HTR-8/SVneo (cell line): ENCODE measurements at regions not wholly inside any gene's neighbourhood (a gene's known extent, or its start where the extent isn't known, plus 50 kb on each side); places are given as distances from the start of the nearest gene placed in this dataset.
"Not testable (repeated sequence)": the region's sequence is repeated elsewhere in the genome, so short reads cannot be mapped to it uniquely, and the experiment has no call there.

Experiments
- DNase-seq: peaks from one replicate; pipeline ENCODE4 v3.0.0; 2011; ENCODE audit warnings: low spot score, mixed read lengths; ENCODE audit not compliant: insufficient read length
- FAIRE-seq: peaks from 2 replicates; lab custom pipeline; 2011; peaks lifted over from hg19 to GRCh38; lab: Jason Lieb, UNC

DNA sequence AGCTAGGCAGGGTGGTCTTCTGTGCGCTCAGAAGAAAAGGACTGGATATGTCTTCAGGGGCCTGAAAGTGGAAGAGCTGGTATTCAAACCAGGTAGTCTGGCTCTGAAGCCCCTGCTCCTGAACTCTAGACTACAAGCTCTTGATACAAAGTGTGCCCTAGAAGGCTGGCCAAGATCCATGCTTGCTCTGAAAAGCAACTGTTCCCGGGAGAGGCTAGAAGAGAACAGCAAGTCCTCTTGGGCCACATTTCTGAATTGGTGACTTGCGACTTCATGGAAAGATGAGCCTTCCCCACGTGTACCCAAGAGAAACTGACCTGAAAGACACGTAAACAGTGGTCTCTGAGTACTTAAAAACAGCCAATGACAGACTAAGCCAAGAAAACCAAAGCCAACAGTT lies 123.3 kb upstream of the GRIK3 start:
- FAIRE-seq (no peak), DNase-seq (no peak)

- FAIRE-seq (no peak), DNase-seq (no peak)
These were observed 123.9 kb upstream of the GRIK3 start for GRCh38 chr1:37158113-37158749.

- DNase-seq, result no peak
- no peak for FAIRE-seq
These were observed 124.8 kb upstream of the GRIK3 start for GRCh38 chr1:37159102-37159501.

GRCh38 chr1:37161171-37161570 lies 126.9 kb upstream of the GRIK3 start:
- FAIRE-seq (no peak), DNase-seq (no peak)

GRCh38 chr1:37162059-37162458 lies 127.7 kb upstream of the GRIK3 start:
- FAIRE-seq (no peak), DNase-seq (no peak)

DNA sequence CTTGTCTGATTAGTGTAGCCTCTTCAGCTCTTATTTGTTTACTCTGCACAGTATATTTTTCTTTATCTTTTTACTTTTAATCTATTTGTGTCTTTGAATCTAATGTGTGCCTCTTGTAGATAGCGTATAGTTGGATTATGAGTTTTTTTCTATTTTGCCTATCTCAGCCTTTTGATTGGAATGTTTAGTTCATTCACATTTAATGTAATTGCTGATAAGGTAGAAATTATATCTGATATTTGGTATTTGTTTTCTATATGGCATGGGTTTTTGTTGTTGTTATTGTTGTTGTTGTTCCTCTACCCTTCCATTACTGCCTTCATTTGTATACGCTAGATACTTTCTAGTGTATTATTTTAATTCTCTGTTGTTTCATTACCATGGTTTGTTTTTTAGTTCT lies 131.7 kb upstream of the GRIK3 start:
- FAIRE-seq, result no peak
- DNase-seq, result no peak

DNA sequence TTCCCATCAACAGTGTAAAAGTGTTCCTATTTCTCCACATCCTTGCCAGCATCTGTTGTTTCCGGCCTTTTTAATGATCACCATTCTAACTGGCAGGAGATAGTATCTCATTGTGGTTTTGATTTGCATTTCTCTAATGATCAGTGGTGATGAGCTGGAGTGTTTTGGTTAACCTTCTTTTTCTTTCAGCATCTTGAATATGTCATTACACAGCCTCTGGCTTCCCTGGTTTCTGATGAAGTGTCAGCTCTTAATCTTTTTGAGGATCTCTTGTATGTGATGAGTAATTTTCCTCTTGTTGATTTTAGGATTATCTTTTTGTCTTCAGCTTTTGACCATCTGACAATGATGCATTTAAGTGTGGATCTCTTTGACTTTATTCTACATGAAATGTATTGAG lies 133.2 kb upstream of the GRIK3 start:
- no peak for FAIRE-seq

DNA sequence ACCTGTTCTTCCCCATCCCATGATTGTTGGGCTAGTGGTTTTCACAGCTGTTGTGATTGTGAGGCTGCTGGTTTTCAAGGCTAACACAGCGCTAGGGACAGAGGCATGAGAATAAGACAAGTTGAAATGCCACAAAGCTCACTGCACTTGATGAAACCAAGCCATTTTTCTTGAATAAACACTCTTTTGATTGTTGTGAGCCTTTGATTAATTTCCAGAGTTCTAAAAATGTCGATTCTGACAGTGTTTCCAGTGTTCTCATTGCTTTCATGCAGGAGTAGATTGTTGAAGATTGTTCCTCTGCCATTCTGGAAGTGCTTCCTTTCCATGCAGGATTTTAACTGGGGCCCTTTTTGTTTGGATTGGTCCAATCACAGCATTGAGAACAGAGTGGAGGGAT lies 134.9 kb upstream of the GRIK3 start:
- no peak for DNase-seq
- no peak for FAIRE-seq

More for the DNA sequence above, 133.2 kb upstream of the GRIK3 start:
- no peak for DNase-seq

DNA sequence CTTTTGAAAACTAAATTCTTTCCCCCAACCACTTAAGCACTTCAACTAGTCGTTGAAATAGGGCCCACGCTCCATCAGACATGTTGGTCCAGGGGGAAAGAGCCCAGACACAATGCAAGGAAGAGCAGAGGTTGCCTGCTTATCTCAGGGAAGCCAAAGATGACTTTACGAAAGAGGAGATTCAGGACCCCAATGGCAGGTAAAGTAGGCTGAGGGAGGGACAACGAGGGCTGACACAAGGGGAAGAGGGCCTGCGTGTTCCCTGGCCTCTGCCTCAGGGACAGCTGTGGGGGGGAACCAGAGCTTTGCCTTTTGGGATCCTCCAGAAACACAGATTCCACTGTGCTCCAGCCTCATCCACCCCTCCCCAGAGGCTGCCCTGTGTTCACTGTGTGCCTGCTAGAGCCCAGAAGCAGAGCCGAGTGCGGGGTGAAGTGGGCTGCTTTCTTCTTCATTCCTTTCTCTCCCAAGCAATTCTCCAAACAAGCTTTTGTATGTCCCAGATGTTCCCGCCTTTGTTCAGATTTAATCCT lies 135.5 kb upstream of the GRIK3 start:
- no peak for DNase-seq
- no peak for FAIRE-seq

DNA sequence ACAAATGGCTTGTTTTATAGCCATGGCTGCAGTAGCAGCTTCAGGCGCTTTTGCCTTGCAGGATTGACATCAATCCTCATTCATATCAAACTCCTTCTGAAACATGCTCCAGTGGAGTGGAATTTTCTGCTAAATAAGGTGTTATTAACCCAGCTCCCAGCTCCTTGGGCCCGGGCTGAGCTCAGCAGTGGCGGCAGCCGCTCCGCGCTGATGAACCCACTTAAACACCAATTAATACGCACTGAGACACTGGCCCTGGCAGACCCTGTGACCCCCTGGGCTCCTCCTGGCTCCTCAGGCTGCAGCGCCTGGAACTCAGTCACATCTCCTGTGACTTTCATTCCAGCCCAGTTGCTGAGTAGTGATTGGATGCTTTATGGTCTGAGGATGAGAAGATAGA lies 137.4 kb upstream of the GRIK3 start:
- FAIRE-seq (no peak), DNase-seq (no peak)

GRCh38 chr1:37174341-37174740 lies 140.0 kb upstream of the GRIK3 start:
- FAIRE-seq, result no peak
- DNase-seq, result no peak

DNA sequence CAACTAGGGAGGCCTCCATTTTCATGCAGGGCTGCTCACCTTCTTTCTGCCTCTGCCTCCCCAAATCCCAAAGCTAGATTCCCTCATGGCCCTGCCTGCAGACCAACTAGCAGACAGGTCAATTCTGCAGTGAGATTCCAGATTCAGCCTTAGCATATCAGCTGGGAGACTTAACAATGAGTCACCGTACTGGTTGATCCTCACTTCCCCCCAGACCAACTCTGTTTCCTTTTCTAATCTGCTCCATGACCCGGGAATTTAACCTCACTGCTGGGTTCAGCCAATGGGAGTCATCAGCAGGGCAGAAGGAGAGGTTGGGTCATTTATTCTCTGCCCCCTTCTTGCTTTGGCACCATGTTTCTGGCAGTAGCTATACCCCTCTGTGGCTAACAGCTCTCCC lies 140.6 kb upstream of the GRIK3 start:
- no peak for DNase-seq
- FAIRE-seq, result no peak

DNA sequence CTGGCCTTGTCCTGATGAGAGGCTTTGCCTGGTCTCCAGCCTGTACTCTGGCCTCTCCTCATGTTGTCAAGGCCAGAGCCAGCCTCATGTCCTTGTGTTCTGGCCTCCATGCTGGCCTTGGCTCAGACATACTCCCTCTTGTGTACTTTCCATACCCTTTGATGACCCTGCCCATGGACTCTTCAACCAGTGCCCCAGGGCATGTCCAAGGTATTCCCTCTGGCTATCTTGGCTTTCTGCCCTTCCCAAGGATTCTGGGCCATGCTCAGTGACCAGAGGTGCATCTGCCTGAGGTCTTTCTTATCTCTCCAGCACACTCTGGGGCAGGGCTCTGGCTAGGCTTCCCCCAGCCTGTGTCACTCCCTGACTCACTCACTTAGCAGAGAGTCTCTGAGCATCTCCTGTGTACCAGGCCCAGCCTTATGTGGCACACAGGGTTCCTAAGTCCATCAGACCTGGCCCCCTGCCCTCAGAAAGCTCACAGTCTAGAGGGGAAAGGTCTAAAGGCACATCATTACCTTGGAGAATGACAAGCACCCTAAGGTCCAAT lies 141.4 kb upstream of the GRIK3 start:
- FAIRE-seq (no peak), DNase-seq (no peak)

- FAIRE-seq (no peak), DNase-seq (no peak)
These were observed 142.0 kb upstream of the GRIK3 start for GRCh38 chr1:37176269-37176668.

DNA sequence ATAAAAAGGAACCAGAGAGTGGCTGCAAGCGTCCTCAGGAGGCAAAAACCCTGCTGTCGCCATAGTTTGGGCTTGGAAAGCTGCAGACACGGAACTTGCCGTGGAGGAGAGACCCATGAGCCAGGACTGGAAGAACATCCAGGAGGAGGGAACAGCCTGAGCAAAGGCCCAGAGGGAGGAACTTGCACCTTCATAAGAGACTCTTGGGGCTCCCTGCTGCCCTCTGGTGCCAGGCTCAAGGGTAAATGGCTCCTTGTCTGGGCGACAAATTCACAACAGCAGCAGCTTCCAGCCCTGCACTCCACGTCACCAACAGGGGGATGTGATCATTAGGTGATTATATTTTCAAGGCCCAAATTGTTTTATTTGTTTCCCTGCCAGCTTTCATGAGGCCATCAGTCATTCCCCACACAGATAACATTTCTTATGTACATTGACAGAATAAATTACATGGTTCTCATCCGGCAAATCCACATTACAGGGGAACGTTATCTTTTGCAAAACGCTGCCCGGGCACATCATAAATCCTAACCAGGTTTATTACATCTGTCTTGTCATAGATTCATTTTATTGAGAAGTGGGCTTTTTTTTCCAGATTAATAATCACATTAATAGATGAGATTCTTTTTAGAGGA lies 143.0 kb upstream of the GRIK3 start:
- FAIRE-seq (no peak), DNase-seq (no peak)

DNA sequence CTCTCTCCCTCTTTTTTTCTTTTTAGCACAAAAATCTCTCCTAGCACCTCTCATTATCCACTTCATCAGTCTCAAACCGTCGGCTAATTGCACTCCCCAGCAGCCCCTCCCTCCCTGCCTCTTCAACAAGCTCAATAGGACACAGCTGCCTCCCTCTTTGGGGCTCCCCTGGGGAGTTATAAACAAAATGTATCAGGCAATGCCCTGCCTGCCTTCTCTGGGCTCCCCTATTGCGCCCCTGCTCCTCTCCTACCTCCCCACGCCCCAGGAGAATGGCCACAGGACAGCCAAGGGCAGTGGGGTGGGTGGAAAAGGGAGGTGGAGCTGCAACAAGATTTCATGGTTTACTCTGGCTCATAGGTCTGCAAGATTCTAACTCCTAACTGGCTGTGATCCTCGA lies 147.1 kb upstream of the GRIK3 start:
- FAIRE-seq (no peak), DNase-seq (no peak)

- FAIRE-seq (no peak), DNase-seq (no peak)
These were observed 150.5 kb upstream of the GRIK3 start for GRCh38 chr1:37184789-37185188.

DNA sequence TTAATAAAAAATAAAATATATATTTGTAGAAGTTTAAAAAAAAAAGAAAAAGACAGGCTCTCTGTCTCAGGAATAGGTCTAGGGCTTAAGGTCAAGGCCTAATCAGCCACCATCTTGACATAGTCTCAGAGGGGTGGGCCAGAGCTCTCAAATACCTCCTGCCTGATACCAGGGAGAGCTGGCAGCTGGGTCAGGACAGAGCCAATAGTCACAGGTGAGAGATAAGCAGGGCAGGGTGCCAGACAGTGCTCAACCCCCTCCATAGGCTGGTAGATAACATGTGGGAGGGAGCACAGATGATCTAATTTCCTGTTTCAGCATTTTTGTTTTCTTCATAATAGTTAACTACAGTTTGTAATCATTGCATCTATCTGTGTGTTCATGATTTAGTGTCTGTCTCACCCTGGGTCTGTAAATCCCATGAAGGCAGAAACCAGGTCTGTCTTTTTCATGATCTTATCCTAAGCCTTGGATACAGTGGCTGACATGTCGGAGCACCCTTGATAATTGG lies 152.0 kb upstream of the GRIK3 start:
- no peak for FAIRE-seq
- DNase-seq, result no peak

GRCh38 chr1:37189111-37189510 lies 154.8 kb upstream of the GRIK3 start:
- FAIRE-seq (no peak), DNase-seq (no peak)

DNA sequence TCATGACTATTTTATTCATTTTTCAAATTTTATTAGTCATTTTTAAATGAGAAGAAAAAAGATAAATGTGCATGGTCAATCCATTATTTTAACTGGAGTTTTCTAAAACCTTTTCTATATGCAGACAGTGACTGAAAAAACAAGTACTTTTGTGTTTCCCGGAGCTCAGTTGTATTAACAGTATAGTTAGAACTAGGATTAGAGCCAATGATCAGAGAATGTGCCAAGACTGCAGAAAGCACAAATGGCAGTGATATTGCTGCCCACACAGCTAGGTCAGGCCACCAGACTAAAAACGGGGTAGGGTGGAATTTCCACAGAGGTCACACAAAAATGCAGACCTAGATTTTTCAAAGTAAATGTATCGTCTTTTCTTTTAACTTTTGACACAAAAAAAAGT lies 163.1 kb upstream of the GRIK3 start:
- FAIRE-seq, result no peak
- no peak for DNase-seq

DNA sequence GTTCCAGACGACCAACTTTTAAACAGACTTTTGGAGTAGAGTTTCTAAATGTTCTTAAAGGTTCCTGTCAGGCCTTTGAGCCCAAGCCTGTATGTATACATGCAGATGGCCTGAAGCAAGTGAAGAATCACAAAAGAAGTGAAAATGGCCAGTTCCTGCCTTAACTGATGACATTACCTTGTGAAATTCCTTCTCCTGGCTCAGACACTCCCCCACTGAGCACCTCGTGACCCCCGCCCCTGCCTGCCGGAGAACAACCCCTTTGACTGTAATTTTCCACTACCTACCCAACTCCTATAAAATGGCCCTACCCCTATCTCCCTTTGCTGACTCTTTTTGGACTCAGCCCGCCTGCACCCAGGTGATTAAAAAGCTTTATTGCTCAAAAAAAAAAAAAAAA lies 180.0 kb upstream of the GRIK3 start:
- FAIRE-seq, DNase-seq: not testable (repeated sequence)

DNA sequence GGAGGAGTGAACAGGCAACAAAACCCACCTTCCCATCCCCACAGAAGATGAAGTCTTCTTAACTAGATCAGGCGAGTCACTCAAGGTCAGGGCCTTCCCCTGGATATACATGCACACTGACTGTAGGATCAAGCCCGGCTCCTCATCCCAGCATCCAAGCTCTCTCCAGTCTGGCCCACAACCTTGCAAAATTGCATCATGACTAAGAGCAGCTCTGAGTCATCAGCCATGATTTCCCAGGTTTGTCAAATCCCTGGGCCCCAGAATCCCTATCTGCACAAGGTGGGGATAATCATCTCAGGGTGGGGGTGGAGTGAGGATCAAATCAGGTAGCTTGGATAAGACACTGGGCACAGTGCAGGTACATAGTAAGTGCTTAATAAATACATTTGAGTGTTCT lies 199.3 kb upstream of the GRIK3 start:
- no peak for FAIRE-seq

More for the DNA sequence above, 199.3 kb upstream of the GRIK3 start:
- DNase-seq, result no peak
